Heart left ventricle (tissue), 16 donors: ENCODE measurements at regions not wholly inside any gene's neighbourhood (a gene's known extent, or its start where the extent isn't known, plus 50 kb on each side); places are given as distances from the start of the nearest gene placed in this dataset.

ENCODE experiments used
- ATAC-seq, 4 donors: fragments of 200-7000 bp; cut with Tn5 transposase; one replicate each; pipeline ENCODE4 v1.9.1; 2020 to 2022; ENCODE audit warnings: moderate library complexity in 4 of 4, mild to moderate bottlenecking in 3 of 4, moderate number of reproducible peaks in 1 of 4
- DNase-seq, 5 donors: peaks; one replicate each; pipeline ENCODE4 v3.0.0-alpha.2; 2020
- H3K27ac ChIP-seq, 12 donors: fragments of 200-600 bp; sonication (generic) in 4 of 12; one replicate each; pipeline versions ENCODE4 v1.5.0 to v1.8.0; 2016 to 2022; ENCODE audit warnings: mild to moderate bottlenecking in 2 of 12
- H3K27me3 ChIP-seq, 9 donors: fragments of 200-600 bp; sonication (generic) in 2 of 9; one replicate each; pipeline versions ENCODE4 v1.5.1 to v1.8.0; 2016 to 2022; ENCODE audit warnings: mild to moderate bottlenecking in 3 of 9
- H3K36me3 ChIP-seq, 9 donors: fragments of 200-600 bp; sonication (generic) in 2 of 9; one replicate each; pipeline versions ENCODE4 v1.5.0 to v1.8.0; 2018 to 2022; ENCODE audit warnings: mild to moderate bottlenecking in 2 of 9
- H3K4me1 ChIP-seq, 12 donors: fragments of 200-600 bp; sonication (generic) in 4 of 12; one replicate each; pipeline versions ENCODE4 v1.5.0 to v1.8.0; 2016 to 2022; ENCODE audit warnings: mild to moderate bottlenecking in 3 of 12
- H3K4me3 ChIP-seq, 12 donors: fragments of 200-600 bp; sonication (generic) in 4 of 12; one replicate each; pipeline versions ENCODE4 v1.5.0 to v1.8.0; 2017 to 2022; ENCODE audit warnings: mild to moderate bottlenecking in 9 of 12, moderate library complexity in 4 of 12
- H3K9me3 ChIP-seq, 12 donors: fragments of 200-600 bp; sonication (generic) in 4 of 12; one replicate each; pipeline versions ENCODE4 v1.5.0 to v1.8.0; 2016 to 2022; ENCODE audit warnings: mild to moderate bottlenecking in 1 of 12
- CTCF ChIP-seq, 12 donors: fragments of 200-600 bp; sonication (generic) in 4 of 12; IDR thresholded peaks; one replicate each; pipeline versions ENCODE4 v1.5.0 to v1.8.0; 2018 to 2022; ENCODE audit warnings: antibody characterized with exemption in 12 of 12, mild to moderate bottlenecking in 5 of 12
- POLR2A ChIP-seq, 2 donors: fragments of 450-650 bp; IDR thresholded peaks; one replicate each; pipeline ENCODE4 v1.6.1; 2017; ENCODE audit warnings: antibody characterized with exemption in 2 of 2, mild to moderate bottlenecking in 2 of 2, moderate library complexity in 2 of 2
- WGBS, 4 donors: extraction: QIAGEN DNeasy Blood & Tissue Kit in 2 of 4; methylation state at CpG; one replicate each; pipeline versions ENCODE4 v1.1.5 to v1.1.7; 2013 to 2018; 5-methylcytosine and 5-hydroxymethylcytosine counted together
- intact Hi-C, 10 donors: fragments of 100-400 bp; cut with DNase I; formaldehyde crosslinking; loops; one replicate each; pipeline versions ENCODE4 v1.11.1 to v1.14.2; 2022
- donor health status: ischemic (EF 13 %, LVEDD 7.1; RV severe dilation, severe dysfunction).
- donor health status: healthy with polysubstance abuse.
- donor health status: DM: no; HTN: yes; CAD: no.
- donor health status: DM: no; HTN: no; CAD: no.
- donor health status: ischemic (EF 25% LVEDD 6.9; RV normal size, moderate dysfunction).
- donor health status: ischemic (EF 25% LVEDD 5.7; RV mildly dilated, moderate dysfunction).
- donor health status: healthy.
- donor health status: DM: yes; HTN: yes; CAD: no.
- donor health status: ischemic (EF 35%, LVEDD 5.7; RV mildly dilated, moderate dysfunction).
- donor health status: nonischemic (EF 11% LVEDD 7.7; RV severe dilation, severe dysfunction).
- donor health status: DM: yes; HTN: yes; CAD: no.
- donor health status: PGD.
- donor health status: ischemic (EF 29% LVEDD 5.4; RV normal size, mild dysfunction).
- donor health status: nonischemic (EF 23%, LVEDD 6.1; RV moderate dilation, normal function).

DNA sequence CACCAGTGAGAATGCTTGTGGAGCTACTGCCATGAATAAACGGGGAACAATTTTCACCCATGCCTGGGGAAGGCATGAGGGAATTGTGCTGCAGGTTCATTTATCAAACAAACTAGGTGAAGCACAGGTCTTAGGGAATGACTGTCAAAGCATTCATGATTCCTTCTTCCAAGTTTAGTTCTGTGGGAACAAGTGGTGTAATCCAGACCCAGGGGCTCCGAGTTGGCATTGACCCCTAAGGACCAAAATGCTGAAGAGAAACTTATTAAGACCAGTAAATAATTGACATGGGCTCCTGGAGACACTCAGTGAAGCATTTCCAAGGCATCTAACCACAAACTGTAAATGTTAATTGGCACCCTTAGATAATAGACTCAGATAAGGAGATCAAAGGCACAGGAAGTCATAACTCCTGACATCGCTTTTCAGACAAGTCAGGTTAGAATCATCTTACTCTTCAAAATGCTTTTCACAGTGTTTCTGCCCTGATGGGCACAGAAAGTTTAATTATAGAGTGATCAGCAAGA, 96.9 kb downstream of the SPP2 start:
- intact Hi-C loops, result no loop called here
- 77 to 91% (median 79%) methylated on average over 3 of the region's 3 CpGs for WGBS, 4 donors
- no peaks in the 10 kb centered on the region for H3K27me3 ChIP-seq

GRCh38 chr2:234146087-234146826, 95.8 kb downstream of the SPP2 start:
- Histone ChIP-seq H3K4me3 (no peak overlapping the region), H3K27ac (no peak overlapping the region), H3K4me1 (peaks cover 0 to 25% (median 1%) of the 10 kb centered on the region in 12 donors), H3K36me3 (no peaks in the 10 kb centered on the region), H3K27me3 (no peaks in the 10 kb centered on the region), H3K9me3 (no peaks in the 10 kb centered on the region)
- intact Hi-C loops, result no loop called here
- TF ChIP-seq CTCF (IDR thresholded peaks at IDR 0.05) (no peak), POLR2A (IDR thresholded peaks at IDR 0.05) (no peak)
- DNase-seq, result no peak
- ATAC-seq, result peak in 1 of 4 donors; percentile 77
- 60 to 68% (median 62%) methylated on average over 8 of the region's 8 CpGs for WGBS, 4 donors

More for the DNA sequence above, 96.9 kb downstream of the SPP2 start:
- H3K9me3 ChIP-seq, result no peaks in the 10 kb centered on the region
- no peak for DNase-seq
- no peak for ATAC-seq
- H3K4me1 ChIP-seq, result peaks cover 0 to 25% (median 1%) of the 10 kb centered on the region in 12 donors
- no peaks in the 10 kb centered on the region for H3K36me3 ChIP-seq
- no peak for TF ChIP-seq POLR2A (IDR thresholded peaks at IDR 0.05)
- TF ChIP-seq CTCF (IDR thresholded peaks at IDR 0.05), result no peak
- H3K4me3 ChIP-seq, result no peak overlapping the region
- no peak overlapping the region for H3K27ac ChIP-seq

DNA sequence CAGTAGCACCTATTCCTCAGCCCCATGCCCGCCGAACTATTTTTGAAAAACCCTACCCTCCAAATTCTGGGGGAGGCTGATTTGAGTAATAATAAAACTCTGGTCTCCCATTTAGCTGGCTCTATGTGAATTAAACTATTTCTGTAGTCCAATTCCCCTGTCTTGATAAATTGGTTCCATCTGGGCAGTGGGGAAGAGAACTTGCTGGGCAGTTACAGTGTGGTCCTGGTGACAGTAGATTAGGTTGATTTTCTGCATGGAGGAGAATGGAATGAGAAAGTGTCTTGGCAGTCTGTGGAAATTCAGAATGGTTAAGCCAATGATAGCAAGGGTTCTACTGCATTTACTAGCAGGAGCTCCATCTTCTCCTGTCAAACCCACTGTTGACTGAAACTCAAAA, 95.0 kb downstream of the SPP2 start:
- intact Hi-C loops, result no loop called here
- H3K4me1 ChIP-seq, result peaks cover 0 to 25% (median 1%) of the 10 kb centered on the region in 12 donors
- no peak overlapping the region for H3K27ac ChIP-seq
- ATAC-seq (no peak), DNase-seq (no peak)
- H3K9me3 ChIP-seq, result no peaks in the 10 kb centered on the region
- H3K27me3 ChIP-seq, result no peaks in the 10 kb centered on the region
- no peaks in the 10 kb centered on the region for H3K36me3 ChIP-seq
- 73 to 100% (median 89%) methylated on average over 2 of the region's 2 CpGs for WGBS, 4 donors
- TF ChIP-seq POLR2A (IDR thresholded peaks at IDR 0.05) (no peak), CTCF (IDR thresholded peaks at IDR 0.05) (no peak)
- no peak overlapping the region for H3K4me3 ChIP-seq

DNA sequence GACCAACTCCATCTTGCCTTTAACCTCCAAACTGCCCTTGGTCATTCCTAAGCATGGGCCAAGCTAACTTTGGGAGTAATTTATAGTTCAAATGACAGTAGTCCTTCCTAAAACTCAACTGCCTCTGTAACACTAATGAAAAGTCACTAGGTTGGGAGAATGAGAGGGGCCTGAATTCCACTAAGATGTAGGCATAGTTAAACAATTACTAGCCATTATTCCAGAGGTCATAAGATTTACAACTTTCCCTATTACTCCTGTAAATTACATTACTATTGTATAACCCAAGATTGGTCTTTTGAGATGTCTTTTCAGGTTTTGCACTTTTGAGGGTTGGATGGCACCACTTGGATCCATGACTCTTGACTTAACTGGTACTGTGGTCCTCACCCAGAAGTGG, 94.6 kb downstream of the SPP2 start:
- H3K36me3 ChIP-seq, result no peaks in the 10 kb centered on the region
- DNase-seq, result no peak
- no peak overlapping the region for H3K4me3 ChIP-seq
- H3K27ac ChIP-seq, result no peak overlapping the region
- intact Hi-C loops, result no loop called here
- H3K9me3 ChIP-seq, result peaks cover 0 to 1% (median 0%) of the 10 kb centered on the region in 12 donors
- H3K27me3 ChIP-seq, result no peaks in the 10 kb centered on the region
- peaks cover 0 to 25% (median 1%) of the 10 kb centered on the region in 12 donors for H3K4me1 ChIP-seq
- no peak for ATAC-seq
- no peak for TF ChIP-seq CTCF (IDR thresholded peaks at IDR 0.05)
- TF ChIP-seq POLR2A (IDR thresholded peaks at IDR 0.05), result no peak
